ENCODE measurements at regions not wholly inside any gene's neighbourhood (a gene's known extent, or its start where the extent isn't known, plus 50 kb on each side); places are given as distances from the start of the nearest gene placed in this dataset.

DNA sequence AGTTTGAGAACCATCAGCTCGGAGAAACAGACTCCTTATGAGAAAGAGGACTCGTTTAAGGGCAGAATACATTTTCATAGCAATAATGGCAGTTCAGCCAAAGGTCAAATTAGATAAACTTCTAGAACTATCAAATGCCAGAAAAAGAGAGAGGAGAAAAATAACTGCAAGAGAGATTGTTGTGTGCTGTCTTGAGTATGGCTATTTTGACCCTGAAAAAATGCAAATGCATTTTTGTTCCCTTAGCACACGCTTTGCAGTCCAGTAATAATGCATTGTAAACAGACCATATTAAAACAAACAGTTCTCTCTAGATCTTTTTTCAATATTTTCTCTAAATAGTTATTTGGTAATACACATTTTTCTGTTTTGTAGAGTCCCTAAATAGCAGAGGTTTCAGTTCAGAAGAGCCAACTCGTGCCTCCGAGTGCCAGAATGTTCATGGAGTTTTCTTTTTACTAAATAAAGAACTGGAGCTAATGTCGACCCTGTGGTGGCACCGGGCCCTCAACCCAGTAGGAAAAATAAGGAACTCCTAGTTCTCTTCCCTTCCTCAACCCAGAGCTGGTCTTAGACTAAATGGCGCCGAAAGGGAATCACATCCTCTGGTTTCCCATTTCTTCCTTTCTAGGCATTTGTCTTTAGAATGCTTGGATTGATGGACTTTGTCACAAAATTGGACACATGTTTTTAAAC lies 298.0 kb downstream of the MAP2K4 start:
- TF ChIP-seq, protein P1, sequence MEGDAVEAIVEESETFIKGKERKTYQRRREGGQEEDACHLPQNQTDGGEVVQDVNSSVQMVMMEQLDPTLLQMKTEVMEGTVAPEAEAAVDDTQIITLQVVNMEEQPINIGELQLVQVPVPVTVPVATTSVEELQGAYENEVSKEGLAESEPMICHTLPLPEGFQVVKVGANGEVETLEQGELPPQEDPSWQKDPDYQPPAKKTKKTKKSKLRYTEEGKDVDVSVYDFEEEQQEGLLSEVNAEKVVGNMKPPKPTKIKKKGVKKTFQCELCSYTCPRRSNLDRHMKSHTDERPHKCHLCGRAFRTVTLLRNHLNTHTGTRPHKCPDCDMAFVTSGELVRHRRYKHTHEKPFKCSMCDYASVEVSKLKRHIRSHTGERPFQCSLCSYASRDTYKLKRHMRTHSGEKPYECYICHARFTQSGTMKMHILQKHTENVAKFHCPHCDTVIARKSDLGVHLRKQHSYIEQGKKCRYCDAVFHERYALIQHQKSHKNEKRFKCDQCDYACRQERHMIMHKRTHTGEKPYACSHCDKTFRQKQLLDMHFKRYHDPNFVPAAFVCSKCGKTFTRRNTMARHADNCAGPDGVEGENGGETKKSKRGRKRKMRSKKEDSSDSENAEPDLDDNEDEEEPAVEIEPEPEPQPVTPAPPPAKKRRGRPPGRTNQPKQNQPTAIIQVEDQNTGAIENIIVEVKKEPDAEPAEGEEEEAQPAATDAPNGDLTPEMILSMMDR (IDR thresholded peaks at IDR 0.05), result no peak
- no peak for TF ChIP-seq POLR2A (IDR thresholded peaks at IDR 0.05)

Measured in body of pancreas (tissue), 4 donors.